Esophagus muscularis mucosa (tissue), 4 donors: ENCODE measurements at regions not wholly inside any gene's neighbourhood (a gene's known extent, or its start where the extent isn't known, plus 50 kb on each side); places are given as distances from the start of the nearest gene placed in this dataset.

ENCODE experiments used
- CTCF ChIP-seq, 3 experiments: fragments of 200-600 bp in 2 of 3; fragments of 450-650 bp in 1 of 3; sonication (generic) in 2 of 3; IDR thresholded peaks; one replicate each; pipeline ENCODE4 v1.5.1; 2017 to 2019; ENCODE audit warnings: antibody characterized with exemption in 3 of 3, mild to moderate bottlenecking in 2 of 3, moderate library complexity in 1 of 3
- EP300 ChIP-seq: sonication (generic); formaldehyde crosslinking; IDR thresholded peaks from one replicate; pipeline ENCODE4 v1.6.1; 2017; ENCODE audit warnings: antibody characterized with exemption
- POLR2A ChIP-seq: fragments of 450-650 bp; IDR thresholded peaks from one replicate; pipeline ENCODE4 v1.6.1; 2017; ENCODE audit warnings: antibody characterized with exemption, moderate library complexity, mild to moderate bottlenecking, low read depth
- POLR2AphosphoS5 ChIP-seq, 2 donors: sonication (generic); formaldehyde crosslinking; IDR thresholded peaks; one replicate each; pipeline ENCODE4 v1.6.1; 2017; ENCODE audit warnings: antibody characterized with exemption in 2 of 2

- TF ChIP-seq POLR2AphosphoS5 (IDR thresholded peaks at IDR 0.05) (no peak), CTCF (IDR thresholded peaks at IDR 0.05) (no peak), POLR2A (no peak), EP300 (no peak)
Measured at GRCh38 chr4:111933703-111934102, 211.6 kb upstream of the FAM241A start.
